Upper lobe of left lung (tissue), 4 donors: ENCODE measurements at regions not wholly inside any gene's neighbourhood (a gene's known extent, or its start where the extent isn't known, plus 50 kb on each side); places are given as distances from the start of the nearest gene placed in this dataset.

Experiments used
- POLR2A ChIP-seq, 4 donors: fragments of 450-650 bp; IDR thresholded peaks; one replicate each; pipeline ENCODE4 v1.5.1; 2016 to 2017; ENCODE audit warnings: antibody characterized with exemption in 4 of 4, mild to moderate bottlenecking in 2 of 4
- POLR2AphosphoS5 ChIP-seq, 2 donors: sonication (generic); formaldehyde crosslinking; IDR thresholded peaks; one replicate each; pipeline ENCODE4 v1.5.1; 2017; ENCODE audit warnings: antibody characterized with exemption in 2 of 2
- TF ChIP-seq, protein P1 (sequence below), 6 experiments: fragments of 450-650 bp in 4 of 6; fragments of 200-600 bp in 2 of 6; sonication (generic) in 2 of 6; IDR thresholded peaks; one replicate each; pipeline ENCODE4 v1.5.1; 2016 to 2019; ENCODE audit warnings: antibody characterized with exemption in 6 of 6

DNA sequence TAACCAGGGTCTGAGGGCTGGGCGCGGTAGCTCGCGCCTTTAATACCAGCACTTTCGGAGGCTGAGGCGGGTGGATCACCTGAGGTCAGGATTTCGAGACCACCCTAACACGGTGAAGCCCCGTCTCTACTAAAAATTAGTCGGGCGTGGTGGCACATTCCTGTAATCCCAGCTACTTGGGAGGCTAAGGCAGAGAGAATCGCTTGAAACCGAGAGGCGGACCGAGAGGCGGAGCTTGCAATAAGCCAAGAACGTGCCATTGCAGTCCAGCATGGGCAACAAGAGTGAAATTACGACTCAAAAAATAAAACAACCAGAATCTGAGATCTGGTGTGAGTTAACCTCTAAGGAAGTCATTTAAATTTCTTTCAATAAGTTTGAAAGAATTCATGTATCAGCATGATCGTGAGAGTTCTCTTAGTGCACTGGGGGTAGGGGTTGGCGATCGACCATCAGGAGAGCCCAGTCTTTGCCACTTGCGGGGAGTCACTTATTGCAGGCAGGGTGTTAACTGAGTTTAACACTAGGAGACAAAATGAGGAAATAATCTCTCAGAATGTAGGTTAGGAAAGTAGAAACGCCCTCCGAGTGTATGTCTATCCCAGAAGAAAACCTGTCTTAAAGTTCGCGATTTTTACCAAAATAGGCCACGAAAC lies 206.5 kb upstream of the ZNF184 start:
- TF ChIP-seq, protein P1, sequence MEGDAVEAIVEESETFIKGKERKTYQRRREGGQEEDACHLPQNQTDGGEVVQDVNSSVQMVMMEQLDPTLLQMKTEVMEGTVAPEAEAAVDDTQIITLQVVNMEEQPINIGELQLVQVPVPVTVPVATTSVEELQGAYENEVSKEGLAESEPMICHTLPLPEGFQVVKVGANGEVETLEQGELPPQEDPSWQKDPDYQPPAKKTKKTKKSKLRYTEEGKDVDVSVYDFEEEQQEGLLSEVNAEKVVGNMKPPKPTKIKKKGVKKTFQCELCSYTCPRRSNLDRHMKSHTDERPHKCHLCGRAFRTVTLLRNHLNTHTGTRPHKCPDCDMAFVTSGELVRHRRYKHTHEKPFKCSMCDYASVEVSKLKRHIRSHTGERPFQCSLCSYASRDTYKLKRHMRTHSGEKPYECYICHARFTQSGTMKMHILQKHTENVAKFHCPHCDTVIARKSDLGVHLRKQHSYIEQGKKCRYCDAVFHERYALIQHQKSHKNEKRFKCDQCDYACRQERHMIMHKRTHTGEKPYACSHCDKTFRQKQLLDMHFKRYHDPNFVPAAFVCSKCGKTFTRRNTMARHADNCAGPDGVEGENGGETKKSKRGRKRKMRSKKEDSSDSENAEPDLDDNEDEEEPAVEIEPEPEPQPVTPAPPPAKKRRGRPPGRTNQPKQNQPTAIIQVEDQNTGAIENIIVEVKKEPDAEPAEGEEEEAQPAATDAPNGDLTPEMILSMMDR (IDR thresholded peaks at IDR 0.05) = no peak
- no peak for TF ChIP-seq POLR2A (IDR thresholded peaks at IDR 0.05)
- no peak for TF ChIP-seq POLR2AphosphoS5 (IDR thresholded peaks at IDR 0.05)
